ENCODE measurements at regions not wholly inside any gene's neighbourhood (a gene's known extent, or its start where the extent isn't known, plus 50 kb on each side); places are given as distances from the start of the nearest gene placed in this dataset.
"Not testable (repeated sequence)": the region's sequence is repeated elsewhere in the genome, so short reads cannot be mapped to it uniquely, and the experiment has no call there.

DNA sequence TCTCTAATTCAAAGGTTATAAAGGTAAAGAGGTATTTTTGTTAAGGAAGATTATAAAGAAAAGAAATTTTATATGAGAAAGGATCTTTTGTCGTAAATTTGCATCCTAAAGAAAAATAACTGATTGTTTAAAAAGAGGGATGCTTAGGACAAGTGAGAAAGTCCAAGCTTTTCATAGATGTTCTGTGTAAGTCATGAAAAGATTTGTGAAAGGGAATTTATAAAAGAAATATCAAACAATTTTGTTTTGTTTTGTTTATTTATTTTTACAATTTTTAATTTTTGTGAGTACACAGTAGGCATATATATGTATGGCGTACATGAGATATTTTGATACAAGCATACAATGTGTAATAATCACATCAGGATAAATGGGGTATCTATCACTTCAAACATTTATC is 145.2 kb downstream of the ADSS2 start:
- Histone ChIP-seq H3K4me1 (ENCODE audit: control insufficient read depth in 4 of 4, insufficient read depth in 4 of 4, low read length in 3 of 4) (peaks cover 0 to 6% (median 2%) of the 10 kb centered on the region in 4 donors), H3K36me3 (ENCODE audit: control insufficient read depth in 4 of 4, insufficient read depth in 3 of 4, low read depth in 1 of 4, low read length in 3 of 4) (no peaks in the 10 kb centered on the region), H3K9ac (ENCODE audit: low read depth in 1 of 2, low read length in 2 of 2) (no peak overlapping the region), H3K27me3 (ENCODE audit: control insufficient read depth in 4 of 4, insufficient read depth in 4 of 4, low read length in 3 of 4) (no peaks in the 10 kb centered on the region), H3K27ac (ENCODE audit: low read depth in 1 of 2, low read length in 2 of 2) (no peak overlapping the region), H3K9me3 (ENCODE audit: control insufficient read depth in 4 of 4, low read length in 3 of 4) (no peaks in the 10 kb centered on the region), H3K4me3 (ENCODE audit: low read depth in 1 of 3, low read length in 3 of 3) (no peak overlapping the region)
- WGBS, result 94% methylated on average over 2 of the region's 2 CpGs
- DNase-seq (ENCODE audit: low spot score), result no peak
- TF ChIP-seq FOXA2 (IDR thresholded peaks at IDR 0.05) (no peak), TAF1 (conservative IDR thresholded peaks at IDR 0.05) (no peak), RXRA (IDR thresholded peaks at IDR 0.05) (no peak), RAD21 (IDR thresholded peaks at IDR 0.05) (no peak), FOXA1 (IDR thresholded peaks at IDR 0.05) (no peak), NR2F2 (IDR thresholded peaks at IDR 0.05) (no peak), JUND (IDR thresholded peaks at IDR 0.05) (no peak), EGR1 (IDR thresholded peaks at IDR 0.05; ENCODE audit: low read depth in 2 of 2) (no peak), HNF4A (conservative IDR thresholded peaks at IDR 0.05) (no peak), SP1 (IDR thresholded peaks at IDR 0.05) (no peak), YY1 (IDR thresholded peaks at IDR 0.05) (no peak), GABPA (IDR thresholded peaks at IDR 0.05 in 1 of 2, conservative IDR thresholded peaks at IDR 0.05 in 1 of 2) (no peak), HNF4G (IDR thresholded peaks at IDR 0.05) (no peak)
- TF ChIP-seq, protein P1, sequence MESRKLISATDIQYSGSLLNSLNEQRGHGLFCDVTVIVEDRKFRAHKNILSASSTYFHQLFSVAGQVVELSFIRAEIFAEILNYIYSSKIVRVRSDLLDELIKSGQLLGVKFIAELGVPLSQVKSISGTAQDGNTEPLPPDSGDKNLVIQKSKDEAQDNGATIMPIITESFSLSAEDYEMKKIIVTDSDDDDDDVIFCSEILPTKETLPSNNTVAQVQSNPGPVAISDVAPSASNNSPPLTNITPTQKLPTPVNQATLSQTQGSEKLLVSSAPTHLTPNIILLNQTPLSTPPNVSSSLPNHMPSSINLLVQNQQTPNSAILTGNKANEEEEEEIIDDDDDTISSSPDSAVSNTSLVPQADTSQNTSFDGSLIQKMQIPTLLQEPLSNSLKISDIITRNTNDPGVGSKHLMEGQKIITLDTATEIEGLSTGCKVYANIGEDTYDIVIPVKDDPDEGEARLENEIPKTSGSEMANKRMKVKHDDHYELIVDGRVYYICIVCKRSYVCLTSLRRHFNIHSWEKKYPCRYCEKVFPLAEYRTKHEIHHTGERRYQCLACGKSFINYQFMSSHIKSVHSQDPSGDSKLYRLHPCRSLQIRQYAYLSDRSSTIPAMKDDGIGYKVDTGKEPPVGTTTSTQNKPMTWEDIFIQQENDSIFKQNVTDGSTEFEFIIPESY (IDR thresholded peaks at IDR 0.05), result no peak
- TF ChIP-seq, protein P2, sequence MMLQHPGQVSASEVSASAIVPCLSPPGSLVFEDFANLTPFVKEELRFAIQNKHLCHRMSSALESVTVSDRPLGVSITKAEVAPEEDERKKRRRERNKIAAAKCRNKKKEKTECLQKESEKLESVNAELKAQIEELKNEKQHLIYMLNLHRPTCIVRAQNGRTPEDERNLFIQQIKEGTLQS (IDR thresholded peaks at IDR 0.05), result no peak
- TF ChIP-seq, protein P3, sequence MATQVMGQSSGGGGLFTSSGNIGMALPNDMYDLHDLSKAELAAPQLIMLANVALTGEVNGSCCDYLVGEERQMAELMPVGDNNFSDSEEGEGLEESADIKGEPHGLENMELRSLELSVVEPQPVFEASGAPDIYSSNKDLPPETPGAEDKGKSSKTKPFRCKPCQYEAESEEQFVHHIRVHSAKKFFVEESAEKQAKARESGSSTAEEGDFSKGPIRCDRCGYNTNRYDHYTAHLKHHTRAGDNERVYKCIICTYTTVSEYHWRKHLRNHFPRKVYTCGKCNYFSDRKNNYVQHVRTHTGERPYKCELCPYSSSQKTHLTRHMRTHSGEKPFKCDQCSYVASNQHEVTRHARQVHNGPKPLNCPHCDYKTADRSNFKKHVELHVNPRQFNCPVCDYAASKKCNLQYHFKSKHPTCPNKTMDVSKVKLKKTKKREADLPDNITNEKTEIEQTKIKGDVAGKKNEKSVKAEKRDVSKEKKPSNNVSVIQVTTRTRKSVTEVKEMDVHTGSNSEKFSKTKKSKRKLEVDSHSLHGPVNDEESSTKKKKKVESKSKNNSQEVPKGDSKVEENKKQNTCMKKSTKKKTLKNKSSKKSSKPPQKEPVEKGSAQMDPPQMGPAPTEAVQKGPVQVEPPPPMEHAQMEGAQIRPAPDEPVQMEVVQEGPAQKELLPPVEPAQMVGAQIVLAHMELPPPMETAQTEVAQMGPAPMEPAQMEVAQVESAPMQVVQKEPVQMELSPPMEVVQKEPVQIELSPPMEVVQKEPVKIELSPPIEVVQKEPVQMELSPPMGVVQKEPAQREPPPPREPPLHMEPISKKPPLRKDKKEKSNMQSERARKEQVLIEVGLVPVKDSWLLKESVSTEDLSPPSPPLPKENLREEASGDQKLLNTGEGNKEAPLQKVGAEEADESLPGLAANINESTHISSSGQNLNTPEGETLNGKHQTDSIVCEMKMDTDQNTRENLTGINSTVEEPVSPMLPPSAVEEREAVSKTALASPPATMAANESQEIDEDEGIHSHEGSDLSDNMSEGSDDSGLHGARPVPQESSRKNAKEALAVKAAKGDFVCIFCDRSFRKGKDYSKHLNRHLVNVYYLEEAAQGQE (IDR thresholded peaks at IDR 0.05), result no peak
- TF ChIP-seq, protein P4, sequence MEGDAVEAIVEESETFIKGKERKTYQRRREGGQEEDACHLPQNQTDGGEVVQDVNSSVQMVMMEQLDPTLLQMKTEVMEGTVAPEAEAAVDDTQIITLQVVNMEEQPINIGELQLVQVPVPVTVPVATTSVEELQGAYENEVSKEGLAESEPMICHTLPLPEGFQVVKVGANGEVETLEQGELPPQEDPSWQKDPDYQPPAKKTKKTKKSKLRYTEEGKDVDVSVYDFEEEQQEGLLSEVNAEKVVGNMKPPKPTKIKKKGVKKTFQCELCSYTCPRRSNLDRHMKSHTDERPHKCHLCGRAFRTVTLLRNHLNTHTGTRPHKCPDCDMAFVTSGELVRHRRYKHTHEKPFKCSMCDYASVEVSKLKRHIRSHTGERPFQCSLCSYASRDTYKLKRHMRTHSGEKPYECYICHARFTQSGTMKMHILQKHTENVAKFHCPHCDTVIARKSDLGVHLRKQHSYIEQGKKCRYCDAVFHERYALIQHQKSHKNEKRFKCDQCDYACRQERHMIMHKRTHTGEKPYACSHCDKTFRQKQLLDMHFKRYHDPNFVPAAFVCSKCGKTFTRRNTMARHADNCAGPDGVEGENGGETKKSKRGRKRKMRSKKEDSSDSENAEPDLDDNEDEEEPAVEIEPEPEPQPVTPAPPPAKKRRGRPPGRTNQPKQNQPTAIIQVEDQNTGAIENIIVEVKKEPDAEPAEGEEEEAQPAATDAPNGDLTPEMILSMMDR (IDR thresholded peaks at IDR 0.05; ENCODE audit: low read depth, low read length, missing input control), result no peak

DNA sequence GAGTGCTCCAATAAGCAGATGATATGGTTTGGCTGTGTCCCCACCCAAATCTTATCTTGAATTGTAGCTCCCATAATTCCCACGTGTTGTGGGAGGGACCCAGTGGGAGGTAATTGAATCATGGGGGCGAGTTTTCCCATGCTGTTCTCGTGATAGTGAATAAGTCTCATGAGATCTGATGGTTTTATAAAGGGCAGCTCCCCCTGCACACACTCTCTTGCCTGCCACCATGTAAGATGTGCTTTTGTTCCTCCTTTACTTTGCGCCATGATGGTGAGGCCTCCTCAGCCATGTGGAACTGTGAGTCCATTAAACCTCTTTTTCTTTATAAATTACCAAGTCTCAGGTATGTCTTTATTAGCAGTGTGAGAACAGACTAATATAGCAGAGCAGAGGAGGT is 142.5 kb downstream of the ADSS2 start:
- not testable (repeated sequence) for H3K9me3 ChIP-seq (ENCODE audit: control insufficient read depth in 4 of 4, low read length in 3 of 4); H3K4me1 ChIP-seq (ENCODE audit: control insufficient read depth in 4 of 4, insufficient read depth in 4 of 4, low read length in 3 of 4); H3K9ac ChIP-seq (ENCODE audit: low read depth in 1 of 2, low read length in 2 of 2); H3K27me3 ChIP-seq (ENCODE audit: control insufficient read depth in 4 of 4, insufficient read depth in 4 of 4, low read length in 3 of 4); H3K36me3 ChIP-seq (ENCODE audit: control insufficient read depth in 4 of 4, insufficient read depth in 3 of 4, low read depth in 1 of 4, low read length in 3 of 4); H3K4me3 ChIP-seq (ENCODE audit: low read depth in 1 of 3, low read length in 3 of 3); H3K27ac ChIP-seq (ENCODE audit: low read depth in 1 of 2, low read length in 2 of 2); DNase-seq (ENCODE audit: low spot score)
- 83% methylated on average over 4 of the region's 4 CpGs for WGBS

Measured in liver (tissue), 8 donors.